Activated T-cell treated with anti-CD3 and anti-CD28 coated beads, Interleukin-2, amount 50 U/mL, for 4 hours (primary cell): ENCODE measurements at regions not wholly inside any gene's neighbourhood (a gene's known extent, or its start where the extent isn't known, plus 50 kb on each side); places are given as distances from the start of the nearest gene placed in this dataset.
"Not testable (repeated sequence)": the region's sequence is repeated elsewhere in the genome, so short reads cannot be mapped to it uniquely, and the experiment has no call there.

ENCODE experiments used
- ATAC-seq, 2 donors: fragments of 200-7000 bp; cut with Tn5 transposase; one replicate each; pipeline ENCODE4 v1.10.0; 2021
- DNase-seq: peaks from one replicate; pipeline ENCODE4 v3.0.0-alpha.2; 2020
- H3K27me3 Mint-ChIP-seq: one replicate; pipeline ENCODE4 v1.8.0; 2021; ENCODE audit warnings: low read depth, mixed read lengths
- H3K36me3 Mint-ChIP-seq: one replicate; pipeline ENCODE4 v1.8.0; 2022; ENCODE audit warnings: mixed read lengths; ENCODE audit not compliant: insufficient read depth
- H3K4me1 Mint-ChIP-seq: one replicate; pipeline ENCODE4 v1.8.0; 2021; ENCODE audit warnings: low read depth, mixed read lengths
- H3K4me3 Mint-ChIP-seq: one replicate; pipeline ENCODE4 v1.8.0; 2021; ENCODE audit warnings: mild to moderate bottlenecking, moderate library complexity, mixed read lengths
- H3K9me3 Mint-ChIP-seq: one replicate; pipeline ENCODE4 v1.8.0; 2021; ENCODE audit warnings: mixed read lengths

DNA sequence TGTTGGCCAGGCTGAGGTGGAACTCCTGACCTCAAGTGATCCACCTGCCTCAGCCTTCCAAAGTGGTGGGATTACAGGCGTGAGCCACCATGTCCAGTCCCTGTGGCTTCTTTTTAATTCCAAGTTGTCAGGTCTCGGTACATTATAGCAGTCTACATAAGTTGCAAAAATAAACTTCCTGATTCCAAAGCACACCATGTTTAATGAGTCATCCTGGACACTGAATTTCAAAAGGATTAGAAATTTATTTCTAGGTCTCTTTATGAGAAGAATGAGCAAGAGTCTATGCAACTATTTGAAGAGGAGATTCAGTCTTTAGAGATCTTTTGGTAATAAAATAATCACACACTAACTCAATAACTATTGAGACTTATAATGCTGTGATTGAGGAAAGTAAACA lies 63.9 kb upstream of the MCHR2 start:
- Mint-ChIP-seq H3K4me3 (no peak overlapping the region), H3K36me3 (no peaks in the 10 kb centered on the region), H3K27me3 (no peaks in the 10 kb centered on the region), H3K9me3 (peaks cover 3% of the 10 kb centered on the region), H3K4me1 (no peaks in the 10 kb centered on the region)
- ATAC-seq (no peak), DNase-seq (no peak)

DNA sequence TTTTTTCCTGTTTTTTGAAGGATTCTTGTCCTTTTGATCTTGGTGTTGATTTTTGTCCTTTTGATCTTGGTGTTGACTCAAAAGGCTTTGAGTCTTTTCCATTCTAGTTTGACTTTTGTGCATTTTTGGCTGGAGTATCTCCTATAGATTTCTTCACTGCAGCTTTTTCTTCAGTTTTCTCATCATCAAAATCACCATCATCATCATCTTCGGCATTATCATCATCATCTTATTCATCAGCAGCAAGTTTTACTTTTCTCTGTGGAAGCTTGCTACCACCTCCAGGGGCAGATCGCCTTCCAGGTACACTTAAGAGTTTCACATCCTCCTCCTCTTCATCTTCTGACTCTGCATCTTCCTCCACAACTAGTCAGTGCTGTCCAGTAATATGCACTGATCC lies 56.5 kb upstream of the MCHR2 start:
- peaks cover 3% of the 10 kb centered on the region for H3K9me3 Mint-ChIP-seq
- H3K4me1 Mint-ChIP-seq: no peaks in the 10 kb centered on the region
- no peaks in the 10 kb centered on the region for H3K27me3 Mint-ChIP-seq
- H3K4me3 Mint-ChIP-seq: no peak overlapping the region
- H3K36me3 Mint-ChIP-seq: no peaks in the 10 kb centered on the region
- ATAC-seq (no peak), DNase-seq (no peak)

DNA sequence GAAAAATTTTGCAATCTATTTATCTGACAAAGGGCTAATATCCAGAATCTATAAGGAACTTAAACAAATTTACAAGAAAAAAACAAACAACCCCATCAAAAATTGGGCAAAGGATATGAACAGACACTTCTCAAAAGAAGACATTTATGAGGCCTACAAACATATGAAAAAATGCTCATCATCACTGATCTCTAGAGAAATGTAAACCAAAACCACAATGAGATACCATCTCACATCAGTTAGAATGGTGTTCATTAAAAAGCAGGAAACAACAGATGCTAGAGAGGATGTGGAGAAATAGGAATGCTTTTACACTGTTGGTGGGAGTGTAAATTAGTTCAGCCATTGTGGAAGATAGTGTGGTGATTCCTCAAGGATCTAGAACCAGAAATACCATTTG lies 49.9 kb upstream of the MCHR2 start:
- H3K36me3 Mint-ChIP-seq, H3K9me3 Mint-ChIP-seq, H3K4me1 Mint-ChIP-seq, DNase-seq, H3K4me3 Mint-ChIP-seq, ATAC-seq, H3K27me3 Mint-ChIP-seq: not testable (repeated sequence)
